GM12873 (cell line): ENCODE measurements at regions not wholly inside any gene's neighbourhood (a gene's known extent, or its start where the extent isn't known, plus 50 kb on each side); places are given as distances from the start of the nearest gene placed in this dataset.

Source experiments
- CTCF ChIP-seq: IDR thresholded peaks from 2 replicates; pipeline ENCODE4 v1.5.1; 2012; ENCODE audit warnings: low read depth, mild to moderate bottlenecking, moderate library complexity, low read length, control low read depth; ENCODE audit not compliant: insufficient read depth; ENCODE audit errors: missing control alignments

GRCh38 chr10:3950676-3951275 lies 165.8 kb upstream of the KLF6 start:
- no peak for TF ChIP-seq CTCF

- TF ChIP-seq CTCF: no peak
Observed at GRCh38 chr10:3949711-3950110, 164.7 kb upstream of the KLF6 start.

- TF ChIP-seq CTCF: no peak
Observed at GRCh38 chr10:3948843-3949242, 163.8 kb upstream of the KLF6 start.

GRCh38 chr10:3946234-3947229 lies 161.5 kb upstream of the KLF6 start:
- TF ChIP-seq CTCF: no peak

GRCh38 chr10:3945026-3945425 lies 160.0 kb upstream of the KLF6 start:
- no peak for TF ChIP-seq CTCF

- no peak for TF ChIP-seq CTCF
Observed at GRCh38 chr10:3944591-3944990, 159.6 kb upstream of the KLF6 start.

- TF ChIP-seq CTCF: no peak
Observed at GRCh38 chr10:3943695-3944257, 158.8 kb upstream of the KLF6 start.
